ENCODE measurements at regions not wholly inside any gene's neighbourhood (a gene's known extent, or its start where the extent isn't known, plus 50 kb on each side); places are given as distances from the start of the nearest gene placed in this dataset.

DNA sequence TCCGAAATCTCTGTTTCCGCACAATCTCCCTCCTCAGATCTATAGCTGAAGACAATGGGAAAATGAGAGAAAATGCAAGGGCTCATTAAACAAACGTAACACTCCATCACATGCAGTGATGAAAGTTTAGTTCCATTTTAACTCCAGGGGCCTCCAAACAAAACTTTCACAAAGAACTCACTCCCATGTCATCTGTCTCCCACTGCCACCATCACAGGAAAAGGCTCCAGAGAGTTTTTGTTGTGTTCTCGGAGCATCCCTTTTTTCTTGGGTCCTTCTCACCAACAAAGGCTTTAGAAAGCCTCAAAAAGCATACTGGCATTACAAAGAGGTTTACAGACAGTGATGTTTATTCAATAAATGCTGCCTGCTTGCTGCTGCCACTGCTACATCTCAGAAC, 339.6 kb downstream of the TPBG start:
- POLR2A ChIA-PET = no interaction called here
- CTCF ChIA-PET = interaction anchor here (1.0 kb wide), 1 partner anchor 9 kb away, joined by 5 read pairs; no protein-coding TSS in a partner anchor
- no peak for DNase-seq (ENCODE audit: low spot score)
- H3K4me1 Mint-ChIP-seq = peaks cover 11% of the 10 kb centered on the region
- TF ChIP-seq TEAD4 (CRISPR knock-in tag; IDR thresholded peaks at IDR 0.05) = no peak
- no peak for TF ChIP-seq MYBL2 (CRISPR knock-in tag; IDR thresholded peaks at IDR 0.05)
- TF ChIP-seq, protein P1, sequence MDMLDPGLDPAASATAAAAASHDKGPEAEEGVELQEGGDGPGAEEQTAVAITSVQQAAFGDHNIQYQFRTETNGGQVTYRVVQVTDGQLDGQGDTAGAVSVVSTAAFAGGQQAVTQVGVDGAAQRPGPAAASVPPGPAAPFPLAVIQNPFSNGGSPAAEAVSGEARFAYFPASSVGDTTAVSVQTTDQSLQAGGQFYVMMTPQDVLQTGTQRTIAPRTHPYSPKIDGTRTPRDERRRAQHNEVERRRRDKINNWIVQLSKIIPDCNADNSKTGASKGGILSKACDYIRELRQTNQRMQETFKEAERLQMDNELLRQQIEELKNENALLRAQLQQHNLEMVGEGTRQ (CRISPR knock-in tag; IDR thresholded peaks at IDR 0.05) = no peak
- TF ChIP-seq ZNF317 (CRISPR knock-in tag; IDR thresholded peaks at IDR 0.05; ENCODE audit: borderline replicate concordance, low read depth) = no peak
- TF ChIP-seq ETV6 (CRISPR knock-in tag; IDR thresholded peaks at IDR 0.05) = no peak
- TF ChIP-seq, protein P2, sequence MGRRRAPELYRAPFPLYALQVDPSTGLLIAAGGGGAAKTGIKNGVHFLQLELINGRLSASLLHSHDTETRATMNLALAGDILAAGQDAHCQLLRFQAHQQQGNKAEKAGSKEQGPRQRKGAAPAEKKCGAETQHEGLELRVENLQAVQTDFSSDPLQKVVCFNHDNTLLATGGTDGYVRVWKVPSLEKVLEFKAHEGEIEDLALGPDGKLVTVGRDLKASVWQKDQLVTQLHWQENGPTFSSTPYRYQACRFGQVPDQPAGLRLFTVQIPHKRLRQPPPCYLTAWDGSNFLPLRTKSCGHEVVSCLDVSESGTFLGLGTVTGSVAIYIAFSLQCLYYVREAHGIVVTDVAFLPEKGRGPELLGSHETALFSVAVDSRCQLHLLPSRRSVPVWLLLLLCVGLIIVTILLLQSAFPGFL (CRISPR knock-in tag; IDR thresholded peaks at IDR 0.05; ENCODE audit: borderline replicate concordance) = no peak
- TF ChIP-seq ATF1 (CRISPR knock-in tag; IDR thresholded peaks at IDR 0.05) = no peak
- TF ChIP-seq, protein P3, sequence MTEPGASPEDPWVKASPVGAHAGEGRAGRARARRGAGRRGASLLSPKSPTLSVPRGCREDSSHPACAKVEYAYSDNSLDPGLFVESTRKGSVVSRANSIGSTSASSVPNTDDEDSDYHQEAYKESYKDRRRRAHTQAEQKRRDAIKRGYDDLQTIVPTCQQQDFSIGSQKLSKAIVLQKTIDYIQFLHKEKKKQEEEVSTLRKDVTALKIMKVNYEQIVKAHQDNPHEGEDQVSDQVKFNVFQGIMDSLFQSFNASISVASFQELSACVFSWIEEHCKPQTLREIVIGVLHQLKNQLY (CRISPR knock-in tag; IDR thresholded peaks at IDR 0.05) = no peak
- TF ChIP-seq, protein P4, sequence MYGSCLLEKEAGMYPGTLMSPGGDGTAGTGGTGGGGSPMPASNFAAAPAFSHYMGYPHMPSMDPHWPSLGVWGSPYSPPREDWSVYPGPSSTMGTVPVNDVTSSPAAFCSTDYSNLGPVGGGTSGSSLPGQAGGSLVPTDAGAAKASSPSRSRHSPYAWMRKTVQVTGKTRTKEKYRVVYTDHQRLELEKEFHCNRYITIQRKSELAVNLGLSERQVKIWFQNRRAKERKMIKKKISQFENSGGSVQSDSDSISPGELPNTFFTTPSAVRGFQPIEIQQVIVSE (CRISPR knock-in tag; IDR thresholded peaks at IDR 0.05; ENCODE audit: borderline replicate concordance) = no peak
- TF ChIP-seq, protein P5, sequence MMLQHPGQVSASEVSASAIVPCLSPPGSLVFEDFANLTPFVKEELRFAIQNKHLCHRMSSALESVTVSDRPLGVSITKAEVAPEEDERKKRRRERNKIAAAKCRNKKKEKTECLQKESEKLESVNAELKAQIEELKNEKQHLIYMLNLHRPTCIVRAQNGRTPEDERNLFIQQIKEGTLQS (CRISPR knock-in tag; conservative IDR thresholded peaks at IDR 0.05) = no peak
- TF ChIP-seq, protein P6, sequence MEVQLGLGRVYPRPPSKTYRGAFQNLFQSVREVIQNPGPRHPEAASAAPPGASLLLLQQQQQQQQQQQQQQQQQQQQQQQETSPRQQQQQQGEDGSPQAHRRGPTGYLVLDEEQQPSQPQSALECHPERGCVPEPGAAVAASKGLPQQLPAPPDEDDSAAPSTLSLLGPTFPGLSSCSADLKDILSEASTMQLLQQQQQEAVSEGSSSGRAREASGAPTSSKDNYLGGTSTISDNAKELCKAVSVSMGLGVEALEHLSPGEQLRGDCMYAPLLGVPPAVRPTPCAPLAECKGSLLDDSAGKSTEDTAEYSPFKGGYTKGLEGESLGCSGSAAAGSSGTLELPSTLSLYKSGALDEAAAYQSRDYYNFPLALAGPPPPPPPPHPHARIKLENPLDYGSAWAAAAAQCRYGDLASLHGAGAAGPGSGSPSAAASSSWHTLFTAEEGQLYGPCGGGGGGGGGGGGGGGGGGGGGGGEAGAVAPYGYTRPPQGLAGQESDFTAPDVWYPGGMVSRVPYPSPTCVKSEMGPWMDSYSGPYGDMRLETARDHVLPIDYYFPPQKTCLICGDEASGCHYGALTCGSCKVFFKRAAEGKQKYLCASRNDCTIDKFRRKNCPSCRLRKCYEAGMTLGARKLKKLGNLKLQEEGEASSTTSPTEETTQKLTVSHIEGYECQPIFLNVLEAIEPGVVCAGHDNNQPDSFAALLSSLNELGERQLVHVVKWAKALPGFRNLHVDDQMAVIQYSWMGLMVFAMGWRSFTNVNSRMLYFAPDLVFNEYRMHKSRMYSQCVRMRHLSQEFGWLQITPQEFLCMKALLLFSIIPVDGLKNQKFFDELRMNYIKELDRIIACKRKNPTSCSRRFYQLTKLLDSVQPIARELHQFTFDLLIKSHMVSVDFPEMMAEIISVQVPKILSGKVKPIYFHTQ (CRISPR knock-in tag; IDR thresholded peaks at IDR 0.05) = no peak
- TF ChIP-seq ZNF121 (CRISPR knock-in tag; IDR thresholded peaks at IDR 0.05) = no peak
- TF ChIP-seq ELF4 (CRISPR knock-in tag; IDR thresholded peaks at IDR 0.05; ENCODE audit: low read depth) = no peak
- TF ChIP-seq, protein P7, sequence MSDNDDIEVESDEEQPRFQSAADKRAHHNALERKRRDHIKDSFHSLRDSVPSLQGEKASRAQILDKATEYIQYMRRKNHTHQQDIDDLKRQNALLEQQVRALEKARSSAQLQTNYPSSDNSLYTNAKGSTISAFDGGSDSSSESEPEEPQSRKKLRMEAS (CRISPR knock-in tag; IDR thresholded peaks at IDR 0.05) = no peak
- TF ChIP-seq, protein P8, sequence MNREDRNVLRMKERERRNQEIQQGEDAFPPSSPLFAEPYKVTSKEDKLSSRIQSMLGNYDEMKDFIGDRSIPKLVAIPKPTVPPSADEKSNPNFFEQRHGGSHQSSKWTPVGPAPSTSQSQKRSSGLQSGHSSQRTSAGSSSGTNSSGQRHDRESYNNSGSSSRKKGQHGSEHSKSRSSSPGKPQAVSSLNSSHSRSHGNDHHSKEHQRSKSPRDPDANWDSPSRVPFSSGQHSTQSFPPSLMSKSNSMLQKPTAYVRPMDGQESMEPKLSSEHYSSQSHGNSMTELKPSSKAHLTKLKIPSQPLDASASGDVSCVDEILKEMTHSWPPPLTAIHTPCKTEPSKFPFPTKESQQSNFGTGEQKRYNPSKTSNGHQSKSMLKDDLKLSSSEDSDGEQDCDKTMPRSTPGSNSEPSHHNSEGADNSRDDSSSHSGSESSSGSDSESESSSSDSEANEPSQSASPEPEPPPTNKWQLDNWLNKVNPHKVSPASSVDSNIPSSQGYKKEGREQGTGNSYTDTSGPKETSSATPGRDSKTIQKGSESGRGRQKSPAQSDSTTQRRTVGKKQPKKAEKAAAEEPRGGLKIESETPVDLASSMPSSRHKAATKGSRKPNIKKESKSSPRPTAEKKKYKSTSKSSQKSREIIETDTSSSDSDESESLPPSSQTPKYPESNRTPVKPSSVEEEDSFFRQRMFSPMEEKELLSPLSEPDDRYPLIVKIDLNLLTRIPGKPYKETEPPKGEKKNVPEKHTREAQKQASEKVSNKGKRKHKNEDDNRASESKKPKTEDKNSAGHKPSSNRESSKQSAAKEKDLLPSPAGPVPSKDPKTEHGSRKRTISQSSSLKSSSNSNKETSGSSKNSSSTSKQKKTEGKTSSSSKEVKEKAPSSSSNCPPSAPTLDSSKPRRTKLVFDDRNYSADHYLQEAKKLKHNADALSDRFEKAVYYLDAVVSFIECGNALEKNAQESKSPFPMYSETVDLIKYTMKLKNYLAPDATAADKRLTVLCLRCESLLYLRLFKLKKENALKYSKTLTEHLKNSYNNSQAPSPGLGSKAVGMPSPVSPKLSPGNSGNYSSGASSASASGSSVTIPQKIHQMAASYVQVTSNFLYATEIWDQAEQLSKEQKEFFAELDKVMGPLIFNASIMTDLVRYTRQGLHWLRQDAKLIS (CRISPR knock-in tag; IDR thresholded peaks at IDR 0.05; ENCODE audit: borderline replicate concordance) = no peak
- peaks cover 31% of the 10 kb centered on the region for H3K36me3 Mint-ChIP-seq
- no peak for ATAC-seq
- H3K27ac Mint-ChIP-seq = no peak overlapping the region
- H3K27me3 Mint-ChIP-seq (ENCODE audit: low read depth) = no peaks in the 10 kb centered on the region
- peaks cover 40% of the 10 kb centered on the region for H3K9me3 Mint-ChIP-seq
- no peak overlapping the region for H3K4me3 Mint-ChIP-seq
